ENCODE measurements at regions not wholly inside any gene's neighbourhood (a gene's known extent, or its start where the extent isn't known, plus 50 kb on each side); places are given as distances from the start of the nearest gene placed in this dataset.
"Not testable (repeated sequence)": the region's sequence is repeated elsewhere in the genome, so short reads cannot be mapped to it uniquely, and the experiment has no call there.

GRCh38 chr5:126106029-126106428 is 317.2 kb upstream of the GRAMD2B start:
- DNase-seq (ENCODE audit: low read depth), result no peak

GRCh38 chr5:126107381-126107780 is 315.8 kb upstream of the GRAMD2B start:
- DNase-seq (ENCODE audit: low read depth), result no peak

DNA sequence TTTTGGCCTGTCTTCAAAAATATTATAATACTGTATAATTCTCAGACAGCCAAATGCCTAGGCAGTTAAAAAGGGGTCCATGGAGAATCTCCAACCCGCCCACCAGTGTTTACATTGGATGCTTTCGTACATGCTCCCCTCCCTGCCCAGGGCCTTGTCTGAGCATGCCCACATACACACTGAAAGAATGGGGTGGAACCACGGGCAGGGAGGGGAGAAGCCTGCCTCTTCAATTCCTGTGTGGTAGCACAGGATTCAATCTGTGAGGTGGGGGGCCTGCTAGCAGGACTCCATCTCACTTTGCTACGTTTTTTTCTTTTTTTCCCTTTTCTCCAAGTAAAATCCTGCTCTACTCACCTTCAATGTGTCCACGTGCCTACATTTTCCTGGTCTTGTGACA is 314.7 kb upstream of the GRAMD2B start:
- DNase-seq (ENCODE audit: low read depth), result no peak

DNA sequence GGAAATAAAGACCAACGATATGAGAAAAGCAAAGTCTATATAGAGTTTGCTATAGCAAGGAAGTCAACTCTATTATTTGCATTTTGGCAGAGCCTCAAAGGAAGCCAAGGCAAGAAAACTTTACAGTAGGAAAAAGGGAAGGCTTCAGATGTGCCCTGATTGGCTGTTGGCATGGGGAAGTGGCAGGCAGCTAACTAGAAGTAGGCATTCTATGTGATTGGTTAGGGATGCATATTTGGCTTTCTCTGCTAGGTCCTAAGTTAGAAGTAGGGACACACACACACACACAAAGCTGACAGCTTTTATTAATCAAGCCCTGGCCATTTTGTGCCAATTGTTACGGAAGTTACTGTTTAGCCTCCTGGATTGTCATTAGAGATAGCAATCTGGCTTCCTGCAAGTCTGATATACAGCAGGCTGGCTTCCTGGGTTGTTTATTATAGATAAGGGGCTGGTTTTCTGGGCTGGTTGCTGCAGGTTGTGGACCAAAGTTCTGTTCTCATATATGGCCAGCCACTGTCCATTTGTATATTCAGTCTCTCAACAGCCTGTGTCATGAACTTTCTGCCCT is 308.1 kb upstream of the GRAMD2B start:
- no peak for DNase-seq (ENCODE audit: low read depth)

GRCh38 chr5:126117044-126117443 is 306.2 kb upstream of the GRAMD2B start:
- DNase-seq (ENCODE audit: low read depth), result no peak

DNA sequence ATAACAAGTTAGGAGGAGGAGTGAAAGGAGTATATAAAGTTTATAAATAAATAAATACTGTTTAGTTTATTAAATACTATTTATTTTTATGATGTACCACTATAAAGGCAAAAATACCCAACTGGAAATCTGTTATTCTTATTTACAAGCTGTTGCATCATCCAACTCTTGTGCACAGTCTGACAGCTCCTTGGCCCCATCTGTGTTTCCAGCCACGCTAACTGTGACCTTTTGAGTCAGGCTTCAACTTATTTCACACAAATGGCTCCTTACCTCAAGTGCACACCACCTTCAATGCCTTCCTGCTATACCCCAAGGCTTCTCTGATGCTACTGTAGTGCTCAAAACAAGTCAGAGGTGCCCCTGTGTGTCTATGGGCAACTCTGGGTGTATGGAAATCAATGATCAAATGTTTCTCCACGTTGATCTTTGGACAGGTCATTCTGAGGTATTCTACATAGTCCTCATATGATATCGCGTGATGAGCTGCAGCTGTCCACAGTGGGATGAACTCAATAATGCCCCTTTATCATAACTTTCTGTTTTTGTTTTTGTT is 303.2 kb upstream of the GRAMD2B start:
- no peak for DNase-seq (ENCODE audit: low read depth)

GRCh38 chr5:126120939-126121338 is 302.3 kb upstream of the GRAMD2B start:
- DNase-seq (ENCODE audit: low read depth), result no peak

- no peak for DNase-seq (ENCODE audit: low read depth)
These were observed 300.3 kb upstream of the GRAMD2B start for GRCh38 chr5:126122942-126123341.

- no peak for DNase-seq (ENCODE audit: low read depth)
These were observed 298.4 kb upstream of the GRAMD2B start for GRCh38 chr5:126124706-126125345.

- no peak for DNase-seq (ENCODE audit: low read depth)
These were observed 297.8 kb upstream of the GRAMD2B start for GRCh38 chr5:126125407-126125806.

DNA sequence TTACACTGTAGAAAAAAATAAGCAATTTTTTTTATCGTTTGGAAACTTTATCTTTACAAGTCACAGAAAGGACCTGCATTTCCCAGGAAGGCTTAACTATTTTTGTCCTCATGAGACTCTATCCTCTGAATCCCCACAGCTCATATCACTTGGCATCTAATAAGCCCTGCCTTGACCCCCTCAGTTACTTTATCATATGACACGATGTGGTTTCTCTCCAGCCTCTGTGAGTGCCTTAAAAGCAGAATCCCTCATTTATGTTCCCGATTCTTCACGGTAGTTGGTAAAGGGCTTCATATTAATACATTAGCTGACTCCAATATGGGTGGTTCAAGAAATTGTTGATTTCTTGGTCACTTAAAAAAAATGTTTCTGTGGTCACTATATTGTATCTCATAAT is 296.6 kb upstream of the GRAMD2B start:
- no peak for DNase-seq (ENCODE audit: low read depth)

DNA sequence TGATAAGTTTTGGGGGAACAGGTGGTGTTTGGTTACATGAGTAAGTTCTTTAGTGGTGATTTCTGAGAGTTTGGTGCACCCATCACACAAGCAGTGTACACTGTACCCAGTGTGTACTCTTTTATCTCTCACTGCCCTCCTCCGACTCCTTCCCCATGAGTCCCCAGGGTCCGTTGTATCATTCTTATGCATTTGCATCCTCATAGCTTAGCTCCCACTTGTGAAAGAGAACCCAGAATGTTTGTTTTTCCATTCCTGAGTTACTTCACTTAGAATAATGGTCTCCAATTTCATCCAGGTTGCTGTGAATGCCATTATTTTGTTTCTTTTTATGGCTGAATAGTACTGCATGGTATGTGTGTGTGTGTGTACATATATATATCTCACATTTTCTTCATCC is 295.8 kb upstream of the GRAMD2B start:
- not testable (repeated sequence) for DNase-seq (ENCODE audit: low read depth)

- DNase-seq (ENCODE audit: low read depth), result no peak
These were observed 293.8 kb upstream of the GRAMD2B start for GRCh38 chr5:126129431-126129830.

GRCh38 chr5:126133424-126133823 is 289.8 kb upstream of the GRAMD2B start:
- DNase-seq (ENCODE audit: low read depth), result no peak

DNA sequence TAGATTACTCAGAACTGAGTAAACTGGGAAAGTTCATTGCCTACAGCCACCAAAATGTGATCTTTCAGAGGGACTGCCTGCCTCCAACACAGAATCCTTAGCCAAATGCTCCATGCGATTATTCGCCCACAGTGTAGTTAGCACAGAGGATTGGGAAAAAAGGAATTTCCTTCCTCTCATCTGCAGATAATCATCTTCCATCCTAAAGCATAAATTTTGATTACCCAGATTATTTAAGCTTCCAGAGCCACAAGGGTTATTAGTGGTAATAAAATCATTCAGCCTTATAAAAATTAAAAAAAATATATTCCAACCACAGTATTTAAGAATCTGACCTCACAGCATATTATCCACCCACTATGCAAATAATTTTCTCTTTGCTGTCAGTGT is 285.3 kb upstream of the GRAMD2B start:
- DNase-seq (ENCODE audit: low read depth), result no peak

DNA sequence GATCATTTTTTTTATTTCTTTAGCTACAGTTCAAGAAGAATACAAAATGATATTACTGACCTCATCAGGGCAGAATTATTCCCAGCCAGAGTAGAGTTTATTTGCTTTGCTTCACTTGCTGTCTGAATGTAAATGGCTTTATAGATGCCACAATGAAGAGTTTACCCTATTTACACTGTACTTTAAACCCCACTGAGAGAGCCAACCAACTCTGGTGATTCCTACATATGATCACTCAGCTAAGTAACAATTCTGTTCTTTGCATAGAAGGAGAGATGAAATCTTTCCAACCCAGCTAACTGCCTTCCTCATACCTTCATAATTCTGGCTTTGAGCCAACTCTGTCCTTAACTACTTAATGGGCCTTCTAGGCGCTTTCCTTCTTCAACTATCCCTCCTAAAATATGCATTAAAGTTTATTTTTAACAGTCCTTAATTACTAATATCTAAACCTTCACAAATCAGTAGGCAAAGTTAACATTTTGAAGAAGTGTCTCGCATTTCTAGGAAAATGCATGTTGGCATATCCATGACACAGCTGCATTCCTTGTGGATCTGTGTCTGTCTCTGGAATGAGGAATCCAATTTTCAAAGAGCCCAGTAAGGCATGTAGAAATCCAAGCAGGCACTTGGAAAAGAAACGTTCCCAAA is 284.8 kb upstream of the GRAMD2B start:
- DNase-seq (ENCODE audit: low read depth), result no peak

DNA sequence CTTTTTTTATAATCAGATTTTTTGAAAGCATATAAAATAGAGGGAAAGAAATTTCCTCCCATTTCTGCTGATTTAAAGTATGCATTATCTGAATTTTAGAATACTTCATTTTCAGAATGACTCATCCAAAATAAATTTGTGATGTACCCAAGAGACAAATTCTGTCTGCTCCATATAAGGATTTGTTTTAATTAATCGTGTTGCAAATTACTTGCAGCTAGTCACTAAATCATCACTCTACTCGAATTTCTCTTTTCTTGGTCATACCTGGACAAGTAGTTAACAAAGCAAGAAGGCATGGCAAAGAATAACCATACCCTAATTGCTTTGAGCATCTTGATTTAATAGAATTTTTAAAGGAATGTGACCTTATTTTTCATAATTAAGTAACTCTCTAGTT is 284.1 kb upstream of the GRAMD2B start:
- DNase-seq (ENCODE audit: low read depth), result no peak

- no peak for DNase-seq (ENCODE audit: low read depth)
These were observed 283.4 kb upstream of the GRAMD2B start for GRCh38 chr5:126139773-126140172.

GRCh38 chr5:126143622-126144021 is 279.6 kb upstream of the GRAMD2B start:
- no peak for DNase-seq (ENCODE audit: low read depth)

DNA sequence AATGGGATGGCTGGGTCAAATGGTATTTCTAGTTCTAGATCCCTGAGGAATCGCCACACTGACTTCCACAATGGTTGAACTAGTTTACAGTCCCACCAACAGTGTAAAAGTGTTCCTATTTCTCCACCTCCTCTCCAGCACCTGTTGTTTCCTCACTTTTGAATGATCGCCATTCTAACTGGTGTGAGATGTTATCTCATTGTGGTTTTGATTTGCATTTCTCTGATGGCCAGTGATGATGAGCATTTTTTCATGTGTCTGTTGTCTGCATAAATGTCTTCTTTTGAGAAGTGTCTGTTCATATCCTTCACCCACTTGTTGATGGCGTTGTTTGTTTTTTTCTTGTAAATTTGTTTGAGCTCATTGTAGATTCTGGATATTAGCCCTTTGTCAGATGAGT is 272.9 kb upstream of the GRAMD2B start:
- DNase-seq (ENCODE audit: low read depth), result not testable (repeated sequence)

DNA sequence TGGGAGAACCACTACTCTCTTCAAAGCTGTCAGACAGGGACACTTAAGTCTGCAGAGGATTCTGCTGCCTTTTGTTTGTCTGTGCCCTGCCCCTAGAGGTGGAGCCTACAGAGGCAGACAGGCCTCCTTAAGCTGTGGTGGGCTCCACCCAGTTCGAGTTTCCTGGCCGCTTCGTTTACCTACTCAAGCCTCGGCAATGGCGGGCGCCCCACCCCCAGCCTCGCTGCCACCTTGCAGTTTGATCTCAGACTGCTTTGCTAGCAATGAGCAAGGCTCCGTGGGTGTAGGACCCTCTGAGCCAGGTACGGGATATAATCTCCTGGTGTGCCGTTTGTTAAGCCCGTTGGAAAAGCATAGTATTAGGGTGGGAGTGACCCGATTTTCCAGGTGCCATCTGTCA is 267.9 kb upstream of the GRAMD2B start:
- DNase-seq (ENCODE audit: low read depth), result not testable (repeated sequence)

- no peak for DNase-seq (ENCODE audit: low read depth)
These were observed 256.8 kb upstream of the GRAMD2B start for GRCh38 chr5:126166368-126166767.

DNA sequence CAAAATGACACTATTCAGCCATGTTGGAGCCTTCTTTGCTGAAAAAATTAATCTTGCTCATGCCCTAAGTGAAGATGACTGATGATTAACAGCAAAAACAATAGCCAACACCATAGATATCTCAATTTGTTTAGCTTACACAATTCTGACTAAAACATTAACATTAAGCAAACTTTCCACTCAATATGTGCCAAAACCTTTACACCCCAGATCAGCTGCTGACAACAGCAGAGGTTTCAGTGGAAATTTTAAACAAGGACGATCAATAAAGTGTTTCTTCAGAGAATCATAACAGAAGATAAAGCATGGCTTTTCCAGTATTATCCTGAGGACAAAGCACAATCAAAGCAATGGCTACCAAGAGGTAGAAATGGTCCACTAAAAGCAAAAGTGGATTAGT is 254.4 kb upstream of the GRAMD2B start:
- DNase-seq (ENCODE audit: low read depth), result no peak
